GM12892 (cell line): ENCODE measurements at regions not wholly inside any gene's neighbourhood (a gene's known extent, or its start where the extent isn't known, plus 50 kb on each side); places are given as distances from the start of the nearest gene placed in this dataset.

ENCODE experiments used
- POLR2A ChIP-seq: IDR thresholded peaks from 2 replicates; pipeline ENCODE4 v1.6.1; 2011; ENCODE audit warnings: low read depth, low read length, control low read depth
- TAF1 ChIP-seq: IDR thresholded peaks from 2 replicates; pipeline ENCODE4 v1.6.1; 2011; ENCODE audit warnings: low read depth, mild to moderate bottlenecking, control low read depth, low read length, borderline replicate concordance

GRCh38 chr5:30627945-30628344 is 565.5 kb upstream of the CDH6 start:
- TF ChIP-seq POLR2A (no peak), TAF1 (no peak)
